EH (cell line): ENCODE measurements at regions not wholly inside any gene's neighbourhood (a gene's known extent, or its start where the extent isn't known, plus 50 kb on each side); places are given as distances from the start of the nearest gene placed in this dataset.
"Not testable (repeated sequence)": the region's sequence is repeated elsewhere in the genome, so short reads cannot be mapped to it uniquely, and the experiment has no call there.

Source experiments
- DNase-seq: peaks from one replicate; pipeline ENCODE4 v3.0.0-alpha.2; 2015; ENCODE audit warnings: low read depth

DNA sequence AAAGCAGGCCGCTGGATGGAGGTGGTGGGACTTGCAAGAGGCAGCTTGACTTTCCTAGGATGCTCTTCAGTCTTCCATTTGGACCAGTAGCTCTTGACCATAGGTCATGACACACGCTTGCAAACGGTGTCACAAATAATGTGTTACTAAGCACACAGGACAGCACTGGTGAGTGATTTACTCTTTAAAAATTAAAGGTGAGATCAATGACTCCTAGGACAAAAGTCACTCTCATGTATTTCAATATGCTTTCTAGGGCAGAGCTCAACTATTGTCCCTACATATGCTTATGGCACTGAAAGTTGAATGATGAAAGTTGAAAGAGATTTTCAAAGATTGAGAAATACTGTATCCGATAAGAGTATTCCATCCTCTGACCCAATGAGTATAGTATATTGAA, 496.7 kb downstream of the EBF1 start:
- DNase-seq = no peak

GRCh38 chr5:158601118-158601517, 498.6 kb downstream of the EBF1 start:
- no peak for DNase-seq

DNA sequence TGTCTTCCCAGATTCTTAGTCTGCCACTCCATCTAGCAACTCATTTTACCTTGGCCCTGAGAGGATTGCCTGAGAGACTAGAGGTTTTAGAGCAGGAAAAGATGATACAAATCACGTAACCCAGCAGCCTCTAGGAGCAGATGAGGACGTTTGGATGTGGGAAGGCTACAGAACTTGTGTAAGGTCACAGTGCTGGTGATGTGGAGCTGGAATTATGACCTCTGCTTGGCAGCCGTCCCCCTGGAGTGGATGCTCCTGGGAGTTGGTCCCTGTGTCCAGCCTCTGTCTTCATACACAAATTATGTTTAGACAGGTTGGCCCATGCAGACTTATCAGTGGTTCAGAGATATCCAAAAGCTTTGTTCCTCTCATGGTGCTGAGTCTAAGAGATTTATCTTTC, 499.0 kb downstream of the EBF1 start:
- no peak for DNase-seq

DNA sequence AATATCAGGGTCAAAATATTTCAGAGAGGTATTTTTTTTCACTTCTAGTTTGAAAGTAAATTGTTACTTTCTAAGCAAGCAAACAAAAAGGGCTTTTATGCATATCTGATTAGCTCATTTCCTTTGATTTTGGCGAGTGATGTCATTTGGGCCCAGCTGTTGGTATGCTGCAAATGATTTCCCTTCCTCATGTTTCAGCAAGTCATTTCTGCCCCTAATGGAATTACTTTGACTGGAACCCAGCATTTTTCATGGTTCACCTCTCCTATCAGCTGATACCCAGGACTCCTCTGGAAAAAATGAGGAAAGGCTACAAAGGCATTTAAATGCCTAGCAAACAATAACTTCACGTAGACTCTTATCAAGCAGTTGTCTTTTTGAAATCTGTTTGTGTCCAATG, 500.6 kb downstream of the EBF1 start:
- DNase-seq = no peak

GRCh38 chr5:158594595-158595242, 505.0 kb downstream of the EBF1 start:
- no peak for DNase-seq

DNA sequence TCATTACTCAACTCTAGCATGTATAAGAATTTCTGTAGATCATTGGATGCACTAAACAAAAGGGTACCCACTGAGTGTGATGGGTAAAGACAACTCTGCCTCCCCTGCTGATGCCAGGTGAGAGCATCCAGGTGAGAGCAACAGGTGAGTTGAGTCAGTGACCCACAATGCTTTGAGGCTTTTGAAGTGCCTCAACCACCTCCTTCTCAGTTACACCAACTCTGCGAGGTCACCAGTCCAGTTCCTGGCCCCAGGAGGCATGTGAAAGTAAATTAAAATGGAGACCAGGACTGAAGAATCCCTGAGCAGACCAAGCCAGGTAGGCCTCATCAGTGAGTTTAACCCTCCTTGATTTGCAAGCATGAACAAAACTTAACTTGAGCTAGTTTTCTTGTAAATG, 505.8 kb downstream of the EBF1 start:
- no peak for DNase-seq

- peak; percentile 15 for DNase-seq
Observed at GRCh38 chr5:158591301-158591863, 508.3 kb downstream of the EBF1 start.

DNA sequence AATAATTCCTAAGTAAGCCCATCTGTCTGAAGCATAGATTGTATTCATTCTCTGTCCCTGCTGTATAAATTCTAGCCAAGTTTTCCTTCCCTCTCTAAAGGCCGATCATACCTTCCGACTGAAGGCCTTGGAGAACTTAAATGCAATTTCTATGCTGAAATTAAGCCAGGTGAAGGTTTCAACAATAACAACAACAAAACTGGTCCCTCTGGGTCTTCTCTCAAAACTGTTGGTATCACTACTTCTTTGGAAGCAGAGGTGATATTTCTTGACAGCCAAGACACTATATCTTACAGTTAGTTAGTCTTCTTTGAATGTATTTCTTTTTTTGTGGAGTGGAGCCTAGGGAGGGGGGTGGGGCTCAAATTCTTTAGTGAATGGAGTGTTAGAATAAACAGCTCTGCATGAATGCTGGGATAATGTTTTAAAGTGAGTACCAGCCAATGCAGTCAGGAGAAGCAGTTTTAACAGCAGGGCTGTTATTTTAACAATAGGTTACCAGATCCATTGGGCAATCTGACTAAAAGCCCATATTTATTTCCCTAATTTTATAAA, 508.9 kb downstream of the EBF1 start:
- no peak for DNase-seq

GRCh38 chr5:158589939-158590338, 509.8 kb downstream of the EBF1 start:
- no peak for DNase-seq

DNA sequence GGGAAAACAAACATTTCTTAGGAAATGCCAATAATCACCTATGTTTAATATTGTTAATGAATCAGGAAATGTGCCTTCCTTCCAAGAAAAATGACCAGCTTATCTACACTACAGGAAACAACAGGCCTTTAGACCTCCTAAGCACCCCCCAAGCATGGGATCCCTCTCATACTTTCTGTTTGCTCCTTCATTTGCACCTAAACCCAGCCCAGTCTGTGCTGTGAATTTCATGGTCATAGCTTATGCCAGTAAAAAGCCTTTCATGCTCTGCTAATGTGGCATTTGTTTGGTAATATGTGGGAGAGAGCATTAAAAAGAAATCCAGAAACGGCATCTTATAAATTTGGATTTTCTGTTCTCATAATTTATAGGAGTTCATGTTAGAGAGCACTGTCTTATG, 511.1 kb downstream of the EBF1 start:
- DNase-seq = no peak

- DNase-seq = no peak
Observed at GRCh38 chr5:158586054-158586453, 513.7 kb downstream of the EBF1 start.

DNA sequence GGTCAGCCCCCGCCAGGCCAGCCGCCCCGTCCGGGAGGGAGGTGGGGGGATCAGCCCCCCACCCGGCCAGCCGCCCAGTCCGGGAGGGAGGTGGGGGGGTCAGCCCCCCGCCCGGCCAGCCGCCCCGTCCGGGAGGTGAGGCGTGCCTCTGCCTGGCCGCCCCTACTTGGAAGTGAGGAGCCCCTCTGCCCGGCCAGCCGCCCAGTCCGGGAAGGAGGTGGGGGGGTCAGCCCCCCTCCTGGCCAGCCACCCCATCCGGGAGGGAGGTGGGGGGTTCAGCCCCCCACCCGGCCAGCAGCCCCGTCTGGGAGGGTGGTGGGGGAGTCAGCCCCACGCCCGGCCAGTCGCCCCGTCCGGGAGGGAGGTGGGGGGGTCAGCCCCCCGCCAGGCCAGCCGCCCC, 517.0 kb downstream of the EBF1 start:
- DNase-seq = not testable (repeated sequence)

GRCh38 chr5:158573829-158574228, 525.9 kb downstream of the EBF1 start:
- no peak for DNase-seq

DNA sequence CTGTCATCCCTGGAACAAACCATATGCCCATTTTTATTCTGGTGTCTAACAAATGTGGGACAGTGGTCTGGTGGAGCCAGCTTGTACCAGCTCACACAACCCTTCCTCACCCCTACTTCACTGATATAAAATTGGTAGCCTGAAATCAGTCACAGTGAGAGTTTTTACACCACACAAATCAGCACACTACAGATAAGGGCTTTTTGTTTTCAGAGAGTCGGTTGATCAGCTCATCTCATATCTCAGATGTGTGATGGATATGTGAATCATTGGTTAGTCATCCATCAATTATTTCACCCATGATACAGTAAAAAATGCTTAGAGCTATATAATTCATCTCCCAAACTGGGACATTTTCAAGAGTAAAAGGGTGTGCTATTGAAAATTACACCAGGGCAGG, 529.2 kb downstream of the EBF1 start:
- no peak for DNase-seq

- DNase-seq = no peak
Observed at GRCh38 chr5:158569534-158569933, 530.2 kb downstream of the EBF1 start.

GRCh38 chr5:158565017-158565789, 534.5 kb downstream of the EBF1 start:
- no peak for DNase-seq

DNA sequence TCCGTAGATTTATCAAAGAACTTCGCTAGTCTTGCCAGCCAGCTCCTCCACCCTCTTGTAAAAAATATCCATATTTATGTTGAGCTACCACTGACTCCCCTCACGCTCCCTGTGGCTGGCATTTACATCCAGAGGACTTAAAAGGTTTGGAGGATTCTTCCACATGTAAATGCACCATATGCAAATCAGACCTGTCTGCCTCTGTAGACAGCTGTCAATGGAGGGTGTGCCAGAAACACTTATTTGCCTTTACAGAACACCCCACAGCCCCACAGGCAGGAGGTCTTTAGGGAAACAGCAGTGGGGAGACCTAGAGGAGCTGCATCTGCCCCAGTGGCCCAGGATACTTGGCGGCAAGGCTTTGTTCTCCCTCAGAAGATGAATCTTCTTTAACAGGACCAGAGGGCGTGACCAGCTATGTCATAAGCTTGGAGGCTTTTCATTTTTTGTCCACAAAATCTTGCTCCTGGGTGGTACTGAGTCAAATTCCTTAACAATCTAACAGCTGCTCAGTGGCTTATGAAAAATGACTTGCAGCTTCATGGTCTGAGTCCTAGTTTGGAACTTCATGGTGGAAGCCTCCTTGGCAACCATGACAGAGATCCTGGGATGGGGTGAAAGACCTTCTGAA, 535.8 kb downstream of the EBF1 start:
- no peak for DNase-seq

DNA sequence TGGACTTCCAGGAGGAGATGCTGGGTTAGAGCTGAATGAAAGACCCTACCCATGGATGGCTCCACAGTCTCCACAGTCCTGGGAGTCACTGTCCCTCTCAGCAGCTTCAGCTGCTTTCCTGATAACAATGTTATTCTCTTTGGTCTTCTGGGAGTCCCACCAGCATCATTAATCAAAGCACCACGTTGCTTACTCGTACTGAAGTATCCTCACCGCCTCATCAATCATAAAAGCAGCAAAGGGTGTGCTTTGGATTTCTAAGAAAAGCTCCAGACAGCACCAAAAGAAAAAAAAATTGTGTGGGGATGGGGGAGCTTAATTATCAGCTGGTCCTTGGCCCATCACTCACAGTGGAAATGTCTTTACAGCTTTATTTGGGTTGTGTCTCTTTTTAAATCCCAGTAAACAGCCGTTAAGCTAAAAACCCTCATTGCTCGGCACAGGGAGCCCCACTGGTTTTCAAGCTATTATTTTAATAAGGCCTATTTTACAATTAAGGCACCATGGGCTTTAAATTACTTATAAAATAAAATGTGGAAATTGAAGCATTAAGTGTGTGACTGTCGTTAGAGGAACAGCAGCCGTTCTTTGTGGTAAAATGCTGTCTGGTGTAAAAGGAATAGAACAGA, 538.0 kb downstream of the EBF1 start:
- DNase-seq = no peak

GRCh38 chr5:158560170-158560569, 539.5 kb downstream of the EBF1 start:
- DNase-seq = no peak

- no peak for DNase-seq
Observed at GRCh38 chr5:158559643-158560042, 540.1 kb downstream of the EBF1 start.

DNA sequence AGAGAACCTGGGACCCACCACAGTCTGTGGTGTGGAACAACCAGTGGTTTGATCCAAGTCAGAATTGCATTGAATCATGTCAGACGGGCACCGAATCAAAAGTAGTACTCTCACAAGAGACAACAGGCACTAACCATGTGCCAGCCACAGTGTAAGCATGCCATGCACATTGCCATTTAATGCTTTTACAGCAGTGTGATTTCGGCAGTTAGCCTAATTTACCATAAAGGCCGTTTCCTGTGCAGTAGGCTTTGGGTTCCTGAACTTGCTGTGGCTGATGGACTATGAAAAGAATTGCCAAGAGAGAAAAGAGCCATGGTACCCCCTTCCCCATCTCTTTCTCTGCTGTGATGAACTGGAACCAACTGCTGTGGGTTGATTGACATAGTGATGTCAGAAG, 540.6 kb downstream of the EBF1 start:
- DNase-seq = no peak

DNA sequence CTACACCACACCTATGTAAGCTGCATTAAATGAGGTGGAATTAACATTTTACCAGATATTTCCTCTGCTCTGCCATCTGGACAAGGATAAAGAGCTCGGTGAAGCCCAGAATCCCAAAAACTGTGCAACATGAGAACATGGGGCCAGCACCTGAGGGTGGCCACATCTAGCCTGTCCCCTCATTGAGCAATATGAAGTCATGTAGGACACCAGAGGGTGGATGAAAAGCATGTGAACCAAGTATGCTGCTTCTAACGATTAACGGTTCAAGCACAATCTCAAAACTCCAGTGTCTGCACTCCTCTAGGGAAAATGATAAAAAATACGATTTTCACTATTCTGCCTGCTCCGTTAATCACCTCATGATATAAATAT, 545.8 kb downstream of the EBF1 start:
- no peak for DNase-seq
